Muscle layer of duodenum (tissue), 2 donors: ENCODE measurements at regions not wholly inside any gene's neighbourhood (a gene's known extent, or its start where the extent isn't known, plus 50 kb on each side); places are given as distances from the start of the nearest gene placed in this dataset.

ENCODE experiments used
- H3K27ac ChIP-seq: one replicate; pipeline ENCODE4 v1.7.0; 2013; ENCODE audit warnings: mild to moderate bottlenecking, low read length
- H3K27me3 ChIP-seq: one replicate; pipeline ENCODE4 v1.7.0; 2013; ENCODE audit warnings: low read depth, mild to moderate bottlenecking, control low read depth, low read length
- H3K36me3 ChIP-seq, 2 donors: one replicate each; pipeline ENCODE4 v1.7.0; 2013; ENCODE audit warnings: low read length in 2 of 2, control low read depth in 1 of 2, mild to moderate bottlenecking in 1 of 2; ENCODE audit not compliant: insufficient read depth in 2 of 2, control insufficient read depth in 1 of 2
- H3K4me1 ChIP-seq, 2 donors: one replicate each; pipeline ENCODE4 v1.7.0; 2013; ENCODE audit warnings: low read length in 2 of 2, mild to moderate bottlenecking in 2 of 2, control low read depth in 1 of 2, moderate library complexity in 1 of 2; ENCODE audit not compliant: insufficient read depth in 2 of 2, control insufficient read depth in 1 of 2
- H3K4me3 ChIP-seq, 2 donors: one replicate each; pipeline ENCODE4 v1.7.0; 2013; ENCODE audit warnings: low read length in 2 of 2, low read depth in 1 of 2, mild to moderate bottlenecking in 1 of 2
- H3K9me3 ChIP-seq, 2 donors: one replicate each; pipeline ENCODE4 v1.7.0; 2013; ENCODE audit warnings: low read length in 2 of 2, control low read depth in 1 of 2, mild to moderate bottlenecking in 1 of 2; ENCODE audit not compliant: control insufficient read depth in 1 of 2
- donor health status: healthy.

GRCh38 chr11:22976146-22976545, 115.9 kb upstream of the CCDC179 start:
- Histone ChIP-seq H3K27me3 (no peaks in the 10 kb centered on the region), H3K36me3 (no peaks in the 10 kb centered on the region), H3K27ac (no peak overlapping the region), H3K9me3 (no peaks in the 10 kb centered on the region), H3K4me3 (no peak overlapping the region), H3K4me1 (no peaks in the 10 kb centered on the region)

- Histone ChIP-seq H3K27ac (no peak overlapping the region), H3K4me3 (no peak overlapping the region), H3K9me3 (no peaks in the 10 kb centered on the region), H3K27me3 (no peaks in the 10 kb centered on the region), H3K4me1 (no peaks in the 10 kb centered on the region), H3K36me3 (no peaks in the 10 kb centered on the region)
Measured at GRCh38 chr11:22982903-22983302, 122.6 kb upstream of the CCDC179 start.

GRCh38 chr11:22984045-22984444, 123.8 kb upstream of the CCDC179 start:
- no peaks in the 10 kb centered on the region for H3K4me1 ChIP-seq
- no peaks in the 10 kb centered on the region for H3K27me3 ChIP-seq
- H3K4me3 ChIP-seq, result no peak overlapping the region
- no peaks in the 10 kb centered on the region for H3K9me3 ChIP-seq
- H3K27ac ChIP-seq, result no peak overlapping the region
- no peaks in the 10 kb centered on the region for H3K36me3 ChIP-seq

GRCh38 chr11:22989371-22989770, 129.1 kb upstream of the CCDC179 start:
- H3K27me3 ChIP-seq, result no peaks in the 10 kb centered on the region
- peaks cover 0 to 4% of the 10 kb centered on the region in 2 donors for H3K9me3 ChIP-seq
- H3K4me3 ChIP-seq, result no peak overlapping the region
- H3K36me3 ChIP-seq, result no peaks in the 10 kb centered on the region
- no peaks in the 10 kb centered on the region for H3K4me1 ChIP-seq
- no peak overlapping the region for H3K27ac ChIP-seq

- H3K9me3 ChIP-seq, result peaks cover 0 to 4% of the 10 kb centered on the region in 2 donors
- no peak overlapping the region for H3K27ac ChIP-seq
- H3K4me1 ChIP-seq, result no peaks in the 10 kb centered on the region
- H3K4me3 ChIP-seq, result no peak overlapping the region
- H3K36me3 ChIP-seq, result no peaks in the 10 kb centered on the region
- H3K27me3 ChIP-seq, result no peaks in the 10 kb centered on the region
Measured at GRCh38 chr11:22991196-22991595, 130.9 kb upstream of the CCDC179 start.

GRCh38 chr11:23006730-23007129, 146.5 kb upstream of the CCDC179 start:
- H3K27me3 ChIP-seq, result no peaks in the 10 kb centered on the region
- H3K4me1 ChIP-seq, result no peaks in the 10 kb centered on the region
- no peaks in the 10 kb centered on the region for H3K36me3 ChIP-seq
- no peak overlapping the region for H3K4me3 ChIP-seq
- H3K9me3 ChIP-seq, result peaks cover 0 to 16% of the 10 kb centered on the region in 2 donors
- H3K27ac ChIP-seq, result no peak overlapping the region

- no peaks in the 10 kb centered on the region for H3K4me1 ChIP-seq
- H3K9me3 ChIP-seq, result no peaks in the 10 kb centered on the region
- H3K4me3 ChIP-seq, result no peak overlapping the region
- no peaks in the 10 kb centered on the region for H3K27me3 ChIP-seq
- no peaks in the 10 kb centered on the region for H3K36me3 ChIP-seq
- no peak overlapping the region for H3K27ac ChIP-seq
Measured at GRCh38 chr11:23010790-23011335, 150.6 kb upstream of the CCDC179 start.

GRCh38 chr11:23012930-23013329, 152.7 kb upstream of the CCDC179 start:
- no peaks in the 10 kb centered on the region for H3K9me3 ChIP-seq
- no peaks in the 10 kb centered on the region for H3K27me3 ChIP-seq
- H3K4me1 ChIP-seq, result no peaks in the 10 kb centered on the region
- no peak overlapping the region for H3K27ac ChIP-seq
- H3K4me3 ChIP-seq, result no peak overlapping the region
- H3K36me3 ChIP-seq, result no peaks in the 10 kb centered on the region

- Histone ChIP-seq H3K9me3 (no peaks in the 10 kb centered on the region), H3K36me3 (no peaks in the 10 kb centered on the region), H3K27me3 (no peaks in the 10 kb centered on the region), H3K27ac (no peak overlapping the region), H3K4me1 (no peaks in the 10 kb centered on the region), H3K4me3 (no peak overlapping the region)
Measured at GRCh38 chr11:23013509-23013908, 153.2 kb upstream of the CCDC179 start.

GRCh38 chr11:23021287-23021863, 161.1 kb upstream of the CCDC179 start:
- H3K27me3 ChIP-seq, result no peaks in the 10 kb centered on the region
- H3K27ac ChIP-seq, result no peak overlapping the region
- no peaks in the 10 kb centered on the region for H3K4me1 ChIP-seq
- H3K36me3 ChIP-seq, result no peaks in the 10 kb centered on the region
- no peak overlapping the region for H3K4me3 ChIP-seq
- H3K9me3 ChIP-seq, result no peaks in the 10 kb centered on the region

- H3K4me1 ChIP-seq, result no peaks in the 10 kb centered on the region
- H3K27ac ChIP-seq, result no peak overlapping the region
- no peaks in the 10 kb centered on the region for H3K27me3 ChIP-seq
- no peaks in the 10 kb centered on the region for H3K36me3 ChIP-seq
- H3K9me3 ChIP-seq, result no peaks in the 10 kb centered on the region
- no peak overlapping the region for H3K4me3 ChIP-seq
Measured at GRCh38 chr11:23022854-23023253, 162.6 kb upstream of the CCDC179 start.

GRCh38 chr11:23023319-23023718, 163.0 kb upstream of the CCDC179 start:
- Histone ChIP-seq H3K9me3 (no peaks in the 10 kb centered on the region), H3K4me1 (no peaks in the 10 kb centered on the region), H3K36me3 (no peaks in the 10 kb centered on the region), H3K27ac (no peak overlapping the region), H3K27me3 (no peaks in the 10 kb centered on the region), H3K4me3 (no peak overlapping the region)
